H9 (cell line): ENCODE measurements at regions not wholly inside any gene's neighbourhood (a gene's known extent, or its start where the extent isn't known, plus 50 kb on each side); places are given as distances from the start of the nearest gene placed in this dataset.

Experiments used
- DNase-seq: peaks from one replicate; pipeline ENCODE4 v3.0.0-alpha.2; 2017
- H2AFZ ChIP-seq: one replicate; pipeline ENCODE4 v1.6.1; 2013; ENCODE audit warnings: mild to moderate bottlenecking, low read length, control low read depth, moderate library complexity
- H2AK5ac ChIP-seq: 2 replicates; pipeline ENCODE4 v1.6.1; 2013; ENCODE audit warnings: low read length, control low read depth, mixed read lengths; ENCODE audit not compliant: insufficient read length
- H2BK120ac ChIP-seq: one replicate; pipeline ENCODE4 v1.6.1; 2013; ENCODE audit warnings: low read depth, mild to moderate bottlenecking, low read length, control low read depth, inconsistent platforms; ENCODE audit not compliant: poor library complexity, severe bottlenecking
- H2BK12ac ChIP-seq: 2 replicates; pipeline ENCODE4 v1.6.1; 2013; ENCODE audit warnings: low read length, control low read depth, mixed read lengths, low read depth; ENCODE audit not compliant: insufficient read length
- H2BK15ac ChIP-seq: 2 replicates; pipeline ENCODE4 v1.6.1; 2013; ENCODE audit warnings: low read depth, low read length, control low read depth
- H2BK20ac ChIP-seq: one replicate; pipeline ENCODE4 v1.6.1; 2013; ENCODE audit warnings: low read depth, mild to moderate bottlenecking, low read length, control low read depth, inconsistent platforms; ENCODE audit not compliant: poor library complexity, severe bottlenecking
- H2BK5ac ChIP-seq: 2 replicates; pipeline ENCODE4 v1.6.1; 2013; ENCODE audit warnings: low read length, control low read depth, mixed read lengths; ENCODE audit not compliant: insufficient read length
- H3K14ac ChIP-seq: 2 replicates; pipeline ENCODE4 v1.6.1; 2013; ENCODE audit warnings: low read length, control low read depth; ENCODE audit not compliant: insufficient read depth
- H3K18ac ChIP-seq: 2 replicates; pipeline ENCODE4 v1.6.1; 2013; ENCODE audit warnings: low read depth, mild to moderate bottlenecking, mixed read lengths, low read length, control low read depth; ENCODE audit not compliant: insufficient read length
- H3K23ac ChIP-seq: 2 replicates; pipeline ENCODE4 v1.6.1; 2013; ENCODE audit warnings: low read length, control low read depth, mixed read lengths, low read depth; ENCODE audit not compliant: insufficient read length
- H3K23me2 ChIP-seq: 2 replicates; pipeline ENCODE4 v1.6.1; 2013; ENCODE audit warnings: low read depth, mild to moderate bottlenecking, mixed read lengths, low read length, control low read depth; ENCODE audit not compliant: insufficient read length, poor library complexity, severe bottlenecking
- H3K27ac ChIP-seq: 2 replicates; pipeline ENCODE4 v1.5.1; 2013; ENCODE audit warnings: low read length, control low read depth, mixed read lengths, low read depth; ENCODE audit not compliant: insufficient read length
- H3K27me3 ChIP-seq: 2 replicates; pipeline ENCODE4 v1.6.1; 2013; ENCODE audit warnings: low read length, control low read depth, inconsistent platforms; ENCODE audit not compliant: insufficient read depth
- H3K4ac ChIP-seq: 2 replicates; pipeline ENCODE4 v1.6.1; 2013; ENCODE audit warnings: low read depth, mild to moderate bottlenecking, control low read depth, inconsistent platforms, low read length, moderate library complexity
- H3K4me1 ChIP-seq: 2 replicates; pipeline ENCODE4 v1.6.1; 2013; ENCODE audit warnings: low read length, control low read depth, inconsistent platforms; ENCODE audit not compliant: insufficient read depth
- H3K4me2 ChIP-seq: 2 replicates; pipeline ENCODE4 v1.6.1; 2013; ENCODE audit warnings: low read length, control low read depth, mixed read lengths; ENCODE audit not compliant: insufficient read length, insufficient read depth
- H3K56ac ChIP-seq: 2 replicates; pipeline ENCODE4 v1.6.1; 2013; ENCODE audit warnings: low read depth, mild to moderate bottlenecking, mixed read lengths, low read length, control low read depth; ENCODE audit not compliant: insufficient read length
- H3K79me1 ChIP-seq: 2 replicates; pipeline ENCODE4 v1.6.1; 2013; ENCODE audit warnings: low read depth, mild to moderate bottlenecking, moderate library complexity, low read length, control low read depth, inconsistent platforms; ENCODE audit not compliant: insufficient read depth, poor library complexity, severe bottlenecking
- H3K79me2 ChIP-seq: 2 replicates; pipeline ENCODE4 v1.6.1; 2013; ENCODE audit warnings: low read length, control low read depth, inconsistent platforms; ENCODE audit not compliant: insufficient read depth
- H3K9ac ChIP-seq: 2 replicates; pipeline ENCODE4 v1.6.1; 2013; ENCODE audit warnings: low read length, control low read depth, mixed read lengths; ENCODE audit not compliant: insufficient read length; ENCODE audit errors: extremely low read depth
- H3K9me3 ChIP-seq: one replicate; pipeline ENCODE4 v1.6.1; 2013; ENCODE audit warnings: low read depth, low read length, inconsistent platforms; ENCODE audit not compliant: control insufficient read depth
- H3T11ph ChIP-seq: one replicate; pipeline ENCODE4 v1.6.1; 2013; ENCODE audit warnings: mild to moderate bottlenecking, low read length, control low read depth, inconsistent platforms
- H4K20me1 ChIP-seq: one replicate; pipeline ENCODE4 v1.6.1; 2013; ENCODE audit not compliant: control insufficient read depth, insufficient read length, insufficient read depth
- H4K5ac ChIP-seq: 2 replicates; pipeline ENCODE4 v1.6.1; 2013; ENCODE audit warnings: low read depth, mild to moderate bottlenecking, mixed read lengths, low read length, control low read depth; ENCODE audit not compliant: insufficient read length
- H4K8ac ChIP-seq: replicated peaks from 2 replicates; pipeline ENCODE4 v1.6.1; 2013; ENCODE audit warnings: low read length, control low read depth, mixed read lengths, low read depth; ENCODE audit not compliant: insufficient read length
- H4K91ac ChIP-seq: 2 replicates; pipeline ENCODE4 v1.6.1; 2013; ENCODE audit warnings: low read depth, mild to moderate bottlenecking, moderate library complexity, mixed read lengths, low read length, control low read depth; ENCODE audit not compliant: insufficient read length
- H3K27ac Mint-ChIP-seq, 3 experiments: 2 replicates in 2 of 3; 3 replicates in 1 of 3; pipeline ENCODE4 v1.8.0; 2020 to 2021; ENCODE audit warnings: mixed read lengths in 3 of 3, mild to moderate bottlenecking in 1 of 3, moderate library complexity in 1 of 3
- H3K27me3 Mint-ChIP-seq: 2 replicates; pipeline ENCODE4 v1.8.0; 2021; ENCODE audit warnings: low read depth, mild to moderate bottlenecking, moderate library complexity, mixed read lengths
- H3K36me3 Mint-ChIP-seq, 3 experiments: 2 replicates in 2 of 3; 3 replicates in 1 of 3; pipeline ENCODE4 v1.8.0; 2020 to 2021; ENCODE audit warnings: low read depth in 3 of 3, mixed read lengths in 3 of 3; ENCODE audit not compliant: insufficient read depth in 1 of 3
- H3K4me1 Mint-ChIP-seq, 2 experiments: 2 replicates each; pipeline ENCODE4 v1.8.0; 2020; ENCODE audit warnings: mixed read lengths in 2 of 2
- H3K4me3 Mint-ChIP-seq, 2 experiments: 2 replicates in 1 of 2; 3 replicates in 1 of 2; pipeline ENCODE4 v1.8.0; 2020 to 2021; ENCODE audit warnings: mild to moderate bottlenecking in 2 of 2, mixed read lengths in 2 of 2, moderate library complexity in 1 of 2
- H3K9me3 Mint-ChIP-seq, 2 experiments: 2 replicates in 1 of 2; 3 replicates in 1 of 2; pipeline ENCODE4 v1.8.0; 2020; ENCODE audit warnings: mild to moderate bottlenecking in 2 of 2, mixed read lengths in 2 of 2, moderate library complexity in 1 of 2
- CTCF ChIP-seq: fragments of 200-600 bp; sonication (generic); conservative IDR thresholded peaks from 3 replicates; pipeline ENCODE4 v1.8.0; 2021; ENCODE audit warnings: antibody characterized with exemption, mild to moderate bottlenecking
- WGBS: extraction: QIAGEN DNeasy Blood & Tissue Kit; methylation state at CpG from one replicate; pipeline ENCODE4 v1.1.7; 2013; ENCODE audit warnings: missing lambda C conversion rate, low lambda C conversion rate, mixed read lengths; ENCODE audit not compliant: insufficient read length; ENCODE audit errors: extremely low coverage; 5-methylcytosine and 5-hydroxymethylcytosine counted together

DNA sequence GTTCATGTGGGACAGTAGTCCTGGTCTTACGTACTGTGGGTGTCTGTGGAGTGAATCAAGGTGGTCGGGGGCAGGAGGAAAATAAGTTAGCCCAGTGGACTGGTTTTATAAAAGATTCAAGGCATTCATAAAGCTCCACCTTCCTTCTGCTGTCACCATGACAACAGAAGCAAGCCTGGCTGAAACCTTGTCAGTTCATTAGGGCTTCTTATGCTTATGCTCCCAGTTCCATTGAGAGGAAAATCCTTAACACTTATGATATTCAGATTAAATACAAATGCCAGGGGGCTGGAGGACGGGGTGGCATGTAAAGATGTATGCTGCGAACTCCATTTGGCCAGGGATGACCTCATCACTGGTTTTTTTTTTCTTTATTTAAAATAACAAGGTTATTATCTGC is 283.1 kb upstream of the ATP10A start:
- H2AFZ ChIP-seq = no peak overlapping the region
- H3K4ac ChIP-seq = no peak overlapping the region
- TF ChIP-seq CTCF = no peak
- no peak overlapping the region for H4K91ac ChIP-seq
- no peaks in the 10 kb centered on the region for H3K9me3 ChIP-seq
- peak overlapping the region in 1 of 3 experiments; percentile 93; a peak in 1 of 7 replicates for H3K27ac Mint-ChIP-seq
- no peak overlapping the region for H3K9ac ChIP-seq
- H3K4me1 Mint-ChIP-seq = peaks cover 4 to 17% of the 10 kb centered on the region in 2 experiments; a peak in 3 of 4 replicates
- no peak overlapping the region for H3K27ac ChIP-seq
- no peaks in the 10 kb centered on the region for H3K23me2 ChIP-seq
- no peak overlapping the region for H4K8ac ChIP-seq
- no peak overlapping the region for H2BK120ac ChIP-seq
- no peak overlapping the region for H2BK20ac ChIP-seq
- no peak overlapping the region for H3K14ac ChIP-seq
- no peak for DNase-seq
- H2AK5ac ChIP-seq = no peak overlapping the region
- no peaks in the 10 kb centered on the region; a peak in 1 of 5 replicates for H3K9me3 Mint-ChIP-seq
- no peak overlapping the region for H3K18ac ChIP-seq
- no peak overlapping the region for H4K5ac ChIP-seq
- no peak overlapping the region for H3K4me2 ChIP-seq
- H3K4me3 Mint-ChIP-seq = no peak overlapping the region
- no peaks in the 10 kb centered on the region for H3K27me3 ChIP-seq
- no peak overlapping the region for H2BK5ac ChIP-seq
- no peaks in the 10 kb centered on the region for H3K36me3 Mint-ChIP-seq
- no peaks in the 10 kb centered on the region for H3K27me3 Mint-ChIP-seq
- no peaks in the 10 kb centered on the region for H3K79me2 ChIP-seq
- no peak overlapping the region for H2BK15ac ChIP-seq
- no peaks in the 10 kb centered on the region for H4K20me1 ChIP-seq
- no peak overlapping the region for H2BK12ac ChIP-seq
- WGBS = no CpG with 5 or more reads among the region's 4 CpGs
- no peak overlapping the region for H3T11ph ChIP-seq
- no peaks in the 10 kb centered on the region for H3K4me1 ChIP-seq
- H3K56ac ChIP-seq = no peak overlapping the region
- no peaks in the 10 kb centered on the region for H3K79me1 ChIP-seq
- no peak overlapping the region for H3K23ac ChIP-seq
